Calu3 (cell line): ENCODE measurements at regions not wholly inside any gene's neighbourhood (a gene's known extent, or its start where the extent isn't known, plus 50 kb on each side); places are given as distances from the start of the nearest gene placed in this dataset.

Experiments used
- BruUV-seq: library from RNA; stranded (reverse); fragments of 400-500 nt; replicated peaks from 2 replicates; lab custom pipeline; 2021; lab: Mats Ljungman, UMichigan
- CTCF ChIA-PET: fragments of 300-600 bp; sonication (Branson Sonifier 250); formaldehyde crosslinking; loops from one replicate; lab custom pipeline; 2022; ENCODE audit warnings: antibody characterized with exemption; lab: Charles Lee
- DNase-seq: peaks from one replicate; pipeline ENCODE4 v3.0.0; 2022
- H3K27ac Mint-ChIP-seq: one replicate; pipeline ENCODE4 v1.8.0; 2022; ENCODE audit warnings: mixed read lengths; ENCODE audit not compliant: unreplicated experiment
- H3K27me3 Mint-ChIP-seq: one replicate; pipeline ENCODE4 v1.8.0; 2022; ENCODE audit warnings: mixed read lengths; ENCODE audit not compliant: unreplicated experiment
- H3K36me3 Mint-ChIP-seq: one replicate; pipeline ENCODE4 v1.8.0; 2022; ENCODE audit warnings: mild to moderate bottlenecking, moderate library complexity, mixed read lengths; ENCODE audit not compliant: insufficient read depth, unreplicated experiment
- H3K4me1 Mint-ChIP-seq: one replicate; pipeline ENCODE4 v1.8.0; 2022; ENCODE audit warnings: mild to moderate bottlenecking, low read depth, mixed read lengths; ENCODE audit not compliant: unreplicated experiment
- H3K4me3 Mint-ChIP-seq: one replicate; pipeline ENCODE4 v1.8.0; 2022; ENCODE audit warnings: mild to moderate bottlenecking, low read depth, moderate library complexity, mixed read lengths; ENCODE audit not compliant: unreplicated experiment
- H3K9me3 Mint-ChIP-seq: one replicate; pipeline ENCODE4 v1.8.0; 2022; ENCODE audit warnings: low read depth, mixed read lengths; ENCODE audit not compliant: unreplicated experiment
- CTCF ChIP-seq: fragments of 200-600 bp; IDR thresholded peaks from one replicate; pipeline ENCODE4 v1.8.0; 2022; ENCODE audit warnings: antibody characterized with exemption; ENCODE audit not compliant: unreplicated experiment
- intact Hi-C: fragments of 100-400 bp; cut with micrococcal nuclease; formaldehyde crosslinking; loops from one replicate; pipeline ENCODE4 v1.10.0; 2022; ENCODE audit not compliant: unreplicated experiment

- Mint-ChIP-seq H3K27me3 (no peaks in the 10 kb centered on the region), H3K4me1 (no peaks in the 10 kb centered on the region), H3K27ac (no peak overlapping the region), H3K4me3 (no peak overlapping the region), H3K9me3 (peaks cover 10% of the 10 kb centered on the region), H3K36me3 (no peaks in the 10 kb centered on the region)
- DNase-seq, result no peak
- intact Hi-C loops, result no loop called here
- TF ChIP-seq CTCF, result no peak
- CTCF ChIA-PET, result no interaction called here
- no TSS peak for BruUV-seq
Measured at GRCh38 chr10:128301051-128301450, 174.8 kb upstream of the MKI67 start.

- TF ChIP-seq CTCF, result no peak
- Mint-ChIP-seq H3K27me3 (no peaks in the 10 kb centered on the region), H3K27ac (no peak overlapping the region), H3K9me3 (peaks cover 10% of the 10 kb centered on the region), H3K4me3 (no peak overlapping the region), H3K4me1 (no peaks in the 10 kb centered on the region), H3K36me3 (no peaks in the 10 kb centered on the region)
- intact Hi-C loops, result no loop called here
- no peak for DNase-seq
- CTCF ChIA-PET, result no interaction called here
- no TSS peak for BruUV-seq
Measured at GRCh38 chr10:128302808-128303207, 176.6 kb upstream of the MKI67 start.

- H3K9me3 Mint-ChIP-seq, result peaks cover 10% of the 10 kb centered on the region
- H3K27me3 Mint-ChIP-seq, result no peaks in the 10 kb centered on the region
- no peak for TF ChIP-seq CTCF
- DNase-seq, result no peak
- no peaks in the 10 kb centered on the region for H3K4me1 Mint-ChIP-seq
- H3K36me3 Mint-ChIP-seq, result no peaks in the 10 kb centered on the region
- H3K27ac Mint-ChIP-seq, result no peak overlapping the region
- no TSS peak for BruUV-seq
- H3K4me3 Mint-ChIP-seq, result no peak overlapping the region
- CTCF ChIA-PET, result no interaction called here
- intact Hi-C loops, result no loop called here
Measured at GRCh38 chr10:128304271-128304670, 178.0 kb upstream of the MKI67 start.

- CTCF ChIA-PET, result no interaction called here
- Mint-ChIP-seq H3K36me3 (no peaks in the 10 kb centered on the region), H3K27me3 (no peaks in the 10 kb centered on the region), H3K9me3 (peaks cover 7% of the 10 kb centered on the region), H3K4me1 (no peaks in the 10 kb centered on the region), H3K27ac (no peak overlapping the region), H3K4me3 (no peak overlapping the region)
- BruUV-seq, result no TSS peak
- intact Hi-C loops, result no loop called here
- TF ChIP-seq CTCF, result no peak
- no peak for DNase-seq
Measured at GRCh38 chr10:128305601-128306345, 179.6 kb upstream of the MKI67 start.
